ENCODE measurements at regions not wholly inside any gene's neighbourhood (a gene's known extent, or its start where the extent isn't known, plus 50 kb on each side); places are given as distances from the start of the nearest gene placed in this dataset.

- no peak overlapping the region for H3K27ac ChIP-seq
- no peak for DNase-seq (ENCODE audit: low read depth, low spot score)
Observed at GRCh38 chr3:117660941-117661817, 951.6 kb downstream of the TUSC7 start.

DNA sequence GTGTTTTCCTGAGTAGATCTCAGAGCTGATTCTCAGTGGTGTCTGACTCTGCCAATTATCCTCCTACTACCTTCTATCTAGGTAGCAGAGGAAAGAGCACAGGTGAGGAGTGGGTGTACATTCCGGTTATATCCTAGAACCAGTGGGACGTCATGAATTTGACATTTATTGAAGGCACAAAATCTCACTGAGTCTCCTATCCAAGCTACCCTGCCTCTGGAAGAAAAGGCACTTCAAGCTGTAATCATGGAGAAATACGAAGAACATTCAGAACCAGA lies 952.2 kb downstream of the TUSC7 start:
- DNase-seq (ENCODE audit: low read depth, low spot score) = no peak
- no peak overlapping the region for H3K27ac ChIP-seq

DNA sequence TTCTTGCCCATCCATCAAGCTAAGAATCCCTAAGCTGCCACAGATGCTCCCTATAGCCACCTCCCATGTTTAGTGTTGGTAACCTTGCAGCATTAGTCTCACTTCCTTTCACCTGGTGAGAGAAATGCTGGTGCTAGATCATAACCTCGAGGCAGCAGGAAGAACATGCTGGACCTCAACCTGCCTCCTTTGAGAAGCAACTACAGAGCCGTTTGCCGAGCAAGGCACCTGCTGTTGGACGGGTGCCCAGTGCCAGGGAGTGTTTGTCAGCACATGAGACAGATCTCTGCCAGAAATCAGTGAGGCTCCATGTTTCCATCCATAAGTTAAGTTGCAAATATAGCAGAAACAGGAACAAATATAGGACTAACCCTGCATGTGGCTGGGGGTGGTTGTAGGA lies 955.7 kb downstream of the TUSC7 start:
- DNase-seq (ENCODE audit: low read depth, low spot score) = no peak

DNA sequence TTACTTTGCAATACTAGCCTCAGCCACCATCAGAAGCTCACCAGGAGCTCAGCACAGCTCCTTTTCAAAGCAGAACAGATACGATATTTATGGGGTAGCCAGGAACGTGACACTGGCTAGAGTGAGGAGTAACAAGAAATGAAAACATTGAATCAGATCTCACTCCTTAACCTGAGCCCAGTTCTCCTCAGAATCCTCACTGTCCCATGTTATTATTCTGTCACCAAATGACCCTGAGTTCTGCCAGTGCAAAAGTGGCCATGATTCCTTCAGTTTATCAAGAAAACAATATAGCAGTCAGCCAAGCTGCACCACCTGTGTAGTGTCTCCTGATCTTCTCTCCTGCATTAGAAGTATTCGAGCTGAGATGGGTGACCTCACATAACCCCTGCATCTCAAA lies 956.7 kb downstream of the TUSC7 start:
- DNase-seq (ENCODE audit: low read depth, low spot score) = no peak
- H3K27ac ChIP-seq = no peak overlapping the region

More for the DNA sequence above, 955.7 kb downstream of the TUSC7 start:
- no peak overlapping the region for H3K27ac ChIP-seq

DNA sequence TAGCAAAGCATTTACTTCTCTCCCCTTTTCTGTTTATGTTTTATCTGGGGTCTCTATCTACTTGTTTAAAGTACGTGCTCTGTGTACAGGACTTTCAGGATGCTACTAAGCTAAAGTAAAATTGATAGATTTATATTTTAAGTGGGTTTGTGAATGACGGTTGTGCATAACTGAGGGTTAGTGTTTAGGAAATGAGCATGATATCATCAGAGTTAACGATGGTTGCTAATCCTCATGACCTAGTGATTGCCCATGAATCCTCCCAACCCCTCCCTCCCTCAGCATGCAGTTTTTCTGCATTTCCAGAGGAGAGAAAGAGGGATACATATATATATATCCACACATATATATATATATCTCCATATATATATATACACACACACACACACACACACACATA lies 957.2 kb downstream of the TUSC7 start:
- no peak for DNase-seq (ENCODE audit: low read depth, low spot score)
- H3K27ac ChIP-seq = no peak overlapping the region

DNA sequence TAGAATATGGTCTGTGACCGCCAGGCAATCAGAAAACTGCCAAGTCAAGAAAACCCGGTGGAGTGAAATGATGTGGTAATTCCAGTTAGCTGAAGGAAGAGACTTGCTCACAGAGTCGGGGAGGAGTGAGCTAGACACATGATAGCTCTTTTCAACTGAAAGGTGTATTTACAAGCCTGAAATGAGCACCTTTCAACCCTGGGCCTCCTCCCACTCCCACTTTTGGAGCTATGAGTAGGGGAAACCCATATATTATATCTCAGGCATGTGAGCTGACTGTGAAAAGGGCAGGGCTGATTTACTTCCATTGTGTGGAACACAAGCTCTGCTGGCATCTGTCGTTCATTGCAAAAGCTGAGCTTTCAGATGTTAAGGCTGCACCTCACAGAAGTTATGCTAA lies 960.2 kb downstream of the TUSC7 start:
- DNase-seq (ENCODE audit: low read depth, low spot score) = no peak

DNA sequence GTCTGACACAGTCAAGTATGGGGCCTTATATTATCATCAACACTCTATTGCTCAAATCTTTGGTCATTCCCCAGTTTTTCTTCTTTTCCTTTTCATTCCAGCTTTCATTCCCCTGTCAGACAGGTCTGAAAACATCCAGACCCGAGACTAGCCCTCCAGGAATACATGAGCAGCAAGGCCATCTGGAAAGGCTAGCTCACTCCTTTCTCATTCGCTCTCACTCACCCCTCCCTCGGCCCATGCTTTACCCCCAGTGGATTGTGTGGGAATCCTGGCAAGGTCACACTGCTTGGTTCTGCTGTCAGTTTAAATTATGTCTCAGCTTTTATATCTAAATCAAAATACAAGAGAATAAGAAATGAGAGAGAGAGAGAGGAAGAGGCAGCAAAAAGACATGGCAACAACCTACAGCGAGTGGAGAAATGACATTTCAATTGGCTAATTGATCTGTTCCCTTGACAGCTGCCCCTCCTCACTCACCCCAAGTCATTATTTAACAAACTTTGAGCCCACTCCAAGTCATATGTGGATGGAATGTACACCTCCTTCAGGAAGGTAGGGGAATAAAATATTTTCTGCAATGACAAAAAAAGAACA lies 962.2 kb downstream of the TUSC7 start:
- H3K27ac ChIP-seq = no peak overlapping the region
- DNase-seq (ENCODE audit: low read depth, low spot score) = no peak

More for the DNA sequence above, 960.2 kb downstream of the TUSC7 start:
- H3K27ac ChIP-seq = no peak overlapping the region

- no peak overlapping the region for H3K27ac ChIP-seq
- DNase-seq (ENCODE audit: low read depth, low spot score) = no peak
Observed at GRCh38 chr3:117674321-117674720, 964.7 kb downstream of the TUSC7 start.

DNA sequence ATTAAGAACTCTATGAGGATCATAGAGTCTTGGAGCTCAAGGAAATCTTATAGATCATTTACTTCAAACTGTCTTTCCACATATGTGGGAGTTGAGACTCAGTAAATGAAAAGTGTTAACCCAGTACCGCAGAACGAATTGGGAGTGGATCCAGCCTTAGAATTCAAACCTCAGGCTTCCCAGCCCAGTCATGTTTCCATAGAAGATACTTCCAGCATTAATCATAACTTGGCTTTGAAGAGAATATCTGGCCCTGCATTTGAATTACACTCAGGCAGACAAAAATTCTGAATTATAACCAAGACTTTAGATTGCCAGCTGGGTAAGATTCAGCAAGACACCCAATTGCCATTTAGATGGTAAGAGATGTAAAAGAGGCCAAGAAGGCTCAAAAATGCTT lies 972.0 kb downstream of the TUSC7 start:
- DNase-seq (ENCODE audit: low read depth, low spot score) = no peak
- H3K27ac ChIP-seq = no peak overlapping the region

GRCh38 chr3:117687096-117687495 lies 977.5 kb downstream of the TUSC7 start:
- H3K27ac ChIP-seq = no peak overlapping the region
- no peak for DNase-seq (ENCODE audit: low read depth, low spot score)

DNA sequence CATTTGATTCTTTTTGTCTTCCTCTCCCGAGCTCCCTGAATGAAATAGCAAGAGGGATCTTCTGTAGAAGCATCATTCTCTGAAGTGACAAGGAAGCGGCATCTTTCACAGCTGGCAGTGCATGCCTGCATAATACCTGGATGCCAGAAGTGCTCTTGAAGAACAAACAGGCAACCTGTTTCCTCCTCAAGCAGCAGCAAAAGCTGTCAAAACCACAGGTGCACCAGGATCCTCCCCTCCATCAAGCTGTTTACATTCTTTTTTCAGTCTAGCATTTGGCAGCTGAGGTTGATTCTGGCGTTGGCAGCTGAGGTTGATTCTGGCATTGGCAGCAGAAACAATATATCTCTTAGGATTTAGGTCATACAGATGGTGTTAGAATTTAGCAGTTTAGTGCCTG lies 979.0 kb downstream of the TUSC7 start:
- no peak overlapping the region for H3K27ac ChIP-seq
- DNase-seq (ENCODE audit: low read depth, low spot score) = no peak

GRCh38 chr3:117691526-117691925 lies 981.9 kb downstream of the TUSC7 start:
- DNase-seq (ENCODE audit: low read depth, low spot score) = no peak
- no peak overlapping the region for H3K27ac ChIP-seq

DNA sequence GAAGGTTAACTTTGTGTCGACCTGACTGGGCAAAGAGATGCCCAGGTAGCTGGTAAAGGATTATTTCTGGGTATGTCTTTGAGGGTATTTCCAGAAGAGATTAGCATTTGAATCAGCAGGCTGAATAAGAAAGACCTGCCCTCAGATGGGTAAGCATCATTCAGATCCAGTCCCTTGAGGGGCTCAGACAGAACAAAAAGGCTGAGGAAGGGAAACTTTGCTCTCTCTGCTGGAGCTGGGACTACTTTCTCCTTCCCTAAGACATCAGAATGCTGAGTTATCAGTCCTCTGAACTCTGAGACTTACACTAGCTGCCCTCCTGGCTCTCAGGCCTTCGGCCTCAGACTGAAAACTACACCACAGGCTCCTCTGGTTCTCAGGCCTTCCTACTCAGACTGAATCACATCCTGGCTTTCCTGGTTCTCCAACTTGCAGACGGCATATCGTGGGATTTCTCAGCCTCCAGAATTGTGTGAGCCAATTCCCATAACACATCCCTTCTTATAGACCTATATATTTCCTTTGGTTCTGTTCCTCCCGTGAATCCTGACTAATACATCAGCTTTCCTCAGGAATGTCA lies 982.9 kb downstream of the TUSC7 start:
- no peak overlapping the region for H3K27ac ChIP-seq
- DNase-seq (ENCODE audit: low read depth, low spot score) = no peak

DNA sequence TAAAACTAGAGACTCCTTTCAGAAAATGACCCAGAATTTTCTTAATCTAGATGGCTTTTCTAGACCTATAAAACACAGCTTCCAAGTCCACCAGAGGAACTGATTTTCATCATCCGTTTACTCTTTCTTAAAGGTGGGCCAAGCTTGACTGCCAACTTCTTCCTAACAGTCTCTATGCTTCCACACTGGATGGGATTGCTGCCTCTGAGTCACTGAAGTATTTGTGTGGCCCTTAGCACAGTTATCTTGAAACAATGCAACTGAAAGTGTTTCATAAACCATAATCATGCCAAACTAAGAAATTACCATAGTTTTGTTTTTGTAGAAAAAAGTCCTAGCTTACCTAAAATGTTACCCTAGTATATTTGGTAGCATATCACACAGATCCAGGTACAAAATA lies 985.7 kb downstream of the TUSC7 start:
- DNase-seq (ENCODE audit: low read depth, low spot score) = no peak
- H3K27ac ChIP-seq = no peak overlapping the region

GRCh38 chr3:117695871-117696645 lies 986.5 kb downstream of the TUSC7 start:
- H3K27ac ChIP-seq = no peak overlapping the region
- no peak for DNase-seq (ENCODE audit: low read depth, low spot score)

DNA sequence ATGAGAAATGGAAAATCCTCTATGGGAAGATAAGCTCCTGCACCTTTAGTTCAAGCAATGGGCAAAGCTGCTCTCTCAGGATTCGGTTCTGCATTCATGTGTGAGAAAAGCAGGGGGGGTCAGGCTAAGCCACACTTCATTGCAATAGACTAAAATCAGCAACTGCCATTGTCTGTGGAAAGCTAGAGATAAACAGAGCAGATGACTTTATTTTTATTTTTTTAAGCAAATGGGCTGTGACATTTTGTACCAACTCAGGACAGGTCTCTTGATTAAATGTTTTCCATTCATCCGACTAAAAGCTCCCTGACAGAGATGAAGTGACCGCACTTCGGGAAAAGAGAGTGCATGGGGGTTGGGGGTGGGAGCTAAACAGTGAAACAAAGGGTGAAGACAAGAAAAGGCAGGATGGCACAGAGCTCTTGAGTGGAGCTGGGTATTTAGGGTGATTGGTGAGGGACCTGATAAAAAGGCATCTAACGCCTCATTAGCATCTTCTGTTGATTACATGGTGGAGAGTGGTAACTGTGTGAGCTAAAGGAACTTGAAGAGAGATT lies 987.4 kb downstream of the TUSC7 start:
- DNase-seq (ENCODE audit: low read depth, low spot score) = no peak
- no peak overlapping the region for H3K27ac ChIP-seq

DNA sequence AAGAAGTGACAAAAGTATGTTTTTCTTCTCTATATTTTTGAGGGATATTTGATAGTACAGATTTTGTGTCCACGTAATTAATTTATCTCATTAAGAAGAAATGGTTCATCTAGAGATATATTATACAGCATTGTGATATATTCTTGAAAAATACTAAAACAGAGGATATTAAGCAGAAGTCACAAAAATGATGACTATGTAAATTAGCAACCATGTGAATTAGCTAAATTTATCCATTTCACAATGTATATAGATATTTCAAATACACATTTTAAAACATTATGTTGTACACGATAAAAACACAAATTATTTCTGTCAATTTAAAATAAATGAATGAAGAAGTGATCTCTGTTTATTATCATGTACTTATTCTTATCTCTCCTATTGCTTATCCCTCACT lies 989.5 kb downstream of the TUSC7 start:
- no peak for DNase-seq (ENCODE audit: low read depth, low spot score)
- no peak overlapping the region for H3K27ac ChIP-seq

DNA sequence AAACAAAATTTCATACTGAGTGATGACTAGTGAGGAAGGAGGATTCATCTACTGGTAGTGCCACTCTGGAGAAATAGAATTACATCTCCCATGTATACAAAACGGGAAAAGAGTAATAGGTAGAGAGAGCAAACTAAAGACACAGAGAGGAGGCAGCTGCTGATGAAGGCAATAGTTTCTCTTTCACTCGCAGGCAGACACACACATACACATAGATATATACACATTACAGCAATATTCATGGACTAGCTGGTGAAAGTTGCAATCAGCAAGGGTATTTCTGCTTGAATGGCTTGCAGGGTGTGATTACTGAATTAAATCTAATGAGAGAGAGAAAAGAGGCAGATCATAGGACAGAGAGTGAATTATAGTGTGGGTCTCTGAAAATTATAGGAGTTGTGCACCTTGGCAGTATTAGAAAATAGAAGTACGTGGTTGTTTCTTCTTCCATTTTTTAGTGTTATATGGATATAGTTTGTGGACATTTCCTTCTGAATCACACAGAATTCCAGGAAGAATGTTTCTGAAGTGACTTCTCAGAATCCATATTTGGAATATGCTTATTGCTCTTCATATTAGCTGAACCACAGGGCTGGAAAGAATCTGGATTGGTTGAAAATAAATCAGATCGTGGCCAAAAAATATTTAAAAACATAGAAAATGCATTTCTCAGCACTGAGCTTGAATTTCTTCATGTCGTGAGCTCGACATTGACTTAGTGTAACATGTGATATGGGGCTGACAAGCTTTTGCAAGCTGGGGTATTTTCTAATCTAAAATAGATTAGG lies 991.2 kb downstream of the TUSC7 start:
- DNase-seq (ENCODE audit: low read depth, low spot score) = no peak
- no peak overlapping the region for H3K27ac ChIP-seq

GRCh38 chr3:117705011-117705410 lies 995.4 kb downstream of the TUSC7 start:
- H3K27ac ChIP-seq = no peak overlapping the region
- no peak for DNase-seq (ENCODE audit: low read depth, low spot score)

GRCh38 chr3:117706037-117706436 lies 996.5 kb downstream of the TUSC7 start:
- DNase-seq (ENCODE audit: low read depth, low spot score) = peak; percentile 24
- H3K27ac ChIP-seq = no peak overlapping the region

All from epithelial cell of prostate (primary cell).